AG10803 (cell line): ENCODE measurements at regions not wholly inside any gene's neighbourhood (a gene's known extent, or its start where the extent isn't known, plus 50 kb on each side); places are given as distances from the start of the nearest gene placed in this dataset.

Source experiments
- DNase-seq: peaks from one replicate; pipeline ENCODE4 v3.0.0; 2010; ENCODE audit warnings: low read depth
- H3K4me3 ChIP-seq: 2 replicates; pipeline ENCODE4 v1.5.1; 2011; ENCODE audit warnings: mild to moderate bottlenecking, low read length, control low read depth
- TF ChIP-seq, protein P1 (sequence below): conservative IDR thresholded peaks from 2 replicates; pipeline ENCODE4 v1.5.1; 2011; ENCODE audit warnings: mild to moderate bottlenecking, low read length, control low read depth, inconsistent platforms

DNA sequence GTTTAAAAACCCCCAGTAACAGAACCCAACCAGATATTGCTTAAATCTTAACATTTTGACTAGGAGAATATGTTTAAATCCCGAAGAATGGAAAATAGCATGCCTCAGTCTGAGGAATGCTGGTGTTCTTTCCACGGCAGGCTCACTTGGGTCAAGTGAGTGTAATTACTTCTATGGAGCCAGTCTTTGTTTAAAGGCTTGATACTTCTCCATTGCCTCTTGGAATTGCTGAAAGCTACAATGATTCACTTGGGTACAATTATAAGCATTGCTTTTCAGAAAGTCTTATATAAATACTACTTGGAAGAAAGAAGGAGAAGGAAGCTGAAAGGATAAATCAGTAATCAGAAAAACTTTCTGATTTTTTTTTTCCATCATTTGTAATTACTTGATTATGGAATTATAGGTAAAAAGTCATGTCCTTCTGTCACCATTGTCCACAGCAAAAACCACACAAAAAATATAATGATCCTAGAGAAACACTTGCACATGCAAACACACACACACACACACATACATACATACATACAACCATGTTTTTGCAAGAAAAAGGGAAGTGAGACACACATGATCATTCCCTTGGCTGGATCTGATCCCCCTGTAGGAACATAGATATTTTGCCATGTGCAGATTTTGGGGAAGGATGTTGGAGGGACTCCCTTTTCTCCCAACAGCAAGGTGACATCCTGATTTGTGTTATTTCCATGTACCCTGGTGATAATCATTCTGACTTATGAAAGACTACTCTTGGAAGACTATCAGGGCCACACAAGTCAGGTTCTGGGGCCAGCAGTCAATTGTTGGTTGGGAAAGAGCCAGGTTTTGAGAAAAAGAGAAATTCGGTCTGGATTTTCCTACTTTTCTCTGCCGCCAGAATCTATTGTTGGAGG lies 396.0 kb upstream of the BTBD3 start:
- TF ChIP-seq, protein P1, sequence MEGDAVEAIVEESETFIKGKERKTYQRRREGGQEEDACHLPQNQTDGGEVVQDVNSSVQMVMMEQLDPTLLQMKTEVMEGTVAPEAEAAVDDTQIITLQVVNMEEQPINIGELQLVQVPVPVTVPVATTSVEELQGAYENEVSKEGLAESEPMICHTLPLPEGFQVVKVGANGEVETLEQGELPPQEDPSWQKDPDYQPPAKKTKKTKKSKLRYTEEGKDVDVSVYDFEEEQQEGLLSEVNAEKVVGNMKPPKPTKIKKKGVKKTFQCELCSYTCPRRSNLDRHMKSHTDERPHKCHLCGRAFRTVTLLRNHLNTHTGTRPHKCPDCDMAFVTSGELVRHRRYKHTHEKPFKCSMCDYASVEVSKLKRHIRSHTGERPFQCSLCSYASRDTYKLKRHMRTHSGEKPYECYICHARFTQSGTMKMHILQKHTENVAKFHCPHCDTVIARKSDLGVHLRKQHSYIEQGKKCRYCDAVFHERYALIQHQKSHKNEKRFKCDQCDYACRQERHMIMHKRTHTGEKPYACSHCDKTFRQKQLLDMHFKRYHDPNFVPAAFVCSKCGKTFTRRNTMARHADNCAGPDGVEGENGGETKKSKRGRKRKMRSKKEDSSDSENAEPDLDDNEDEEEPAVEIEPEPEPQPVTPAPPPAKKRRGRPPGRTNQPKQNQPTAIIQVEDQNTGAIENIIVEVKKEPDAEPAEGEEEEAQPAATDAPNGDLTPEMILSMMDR = no peak
- H3K4me3 ChIP-seq = no peak overlapping the region
- DNase-seq = no peak

DNA sequence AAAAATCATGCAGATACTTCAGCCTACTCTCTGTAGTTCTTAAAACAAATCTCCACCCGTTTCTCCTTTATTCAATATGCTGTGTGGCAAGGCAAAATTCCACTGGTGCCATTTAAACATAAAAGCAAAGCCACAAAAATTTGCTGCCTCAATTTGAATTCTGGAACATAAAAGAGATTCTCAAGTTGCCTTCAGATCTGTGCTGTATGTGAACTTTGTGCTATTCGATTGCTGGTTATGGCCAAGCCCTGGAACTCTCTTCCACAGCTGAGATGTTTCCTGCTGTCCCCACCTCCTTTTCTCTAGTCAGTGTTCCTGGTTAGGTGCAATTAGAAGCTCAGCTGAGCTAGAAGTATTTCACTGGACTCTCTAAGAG lies 395.3 kb upstream of the BTBD3 start:
- DNase-seq = peak; percentile 40
- H3K4me3 ChIP-seq = no peak overlapping the region
- TF ChIP-seq, protein P1 = no peak

- H3K4me3 ChIP-seq = no peak overlapping the region
- DNase-seq = no peak
- TF ChIP-seq, protein P1 = no peak
Observed at GRCh38 chr20:11529047-11529446, 388.6 kb upstream of the BTBD3 start.

DNA sequence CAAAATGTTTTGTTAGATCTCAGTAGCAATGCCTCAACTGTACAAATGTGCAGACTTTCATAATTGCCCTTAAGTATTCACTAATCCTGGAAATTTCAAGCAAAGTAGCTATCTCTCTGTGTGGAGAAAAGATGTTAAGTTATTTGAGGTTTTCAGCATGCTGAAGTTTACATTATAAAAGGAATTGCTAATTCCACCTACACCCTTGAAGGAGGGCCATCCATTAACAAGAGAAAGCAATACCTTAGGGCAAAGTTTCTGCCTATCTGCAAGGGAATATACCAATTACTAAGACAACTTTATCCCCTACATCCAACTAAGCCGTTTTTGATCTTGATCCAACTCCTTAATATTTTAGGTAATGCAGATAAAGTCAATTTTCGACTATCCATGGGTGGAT lies 380.7 kb upstream of the BTBD3 start:
- no peak for DNase-seq
- no peak overlapping the region for H3K4me3 ChIP-seq
- TF ChIP-seq, protein P1 = no peak

DNA sequence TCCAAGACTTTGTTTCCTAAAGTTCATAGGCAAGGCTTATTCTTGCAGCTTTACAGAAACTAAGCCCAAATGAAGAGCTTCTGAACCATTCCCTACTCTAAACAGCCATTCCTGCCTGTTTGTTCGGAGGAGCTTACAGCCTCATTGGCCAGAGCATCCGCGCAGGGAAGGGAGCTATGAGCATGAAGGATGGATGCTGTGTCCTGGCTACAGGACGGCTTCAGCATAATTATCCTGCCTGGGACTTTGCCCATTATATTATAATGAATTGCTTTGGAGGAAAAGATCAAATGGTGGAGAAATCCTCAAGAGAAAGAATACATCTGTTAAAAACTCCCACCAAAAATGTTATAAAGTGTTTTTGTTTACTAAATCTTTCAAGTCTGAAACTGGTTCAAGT lies 378.2 kb upstream of the BTBD3 start:
- no peak overlapping the region for H3K4me3 ChIP-seq
- TF ChIP-seq, protein P1 = no peak
- DNase-seq = no peak

- TF ChIP-seq, protein P1 = no peak
- H3K4me3 ChIP-seq = no peak overlapping the region
- DNase-seq = no peak
Observed at GRCh38 chr20:11540558-11540957, 377.1 kb upstream of the BTBD3 start.

DNA sequence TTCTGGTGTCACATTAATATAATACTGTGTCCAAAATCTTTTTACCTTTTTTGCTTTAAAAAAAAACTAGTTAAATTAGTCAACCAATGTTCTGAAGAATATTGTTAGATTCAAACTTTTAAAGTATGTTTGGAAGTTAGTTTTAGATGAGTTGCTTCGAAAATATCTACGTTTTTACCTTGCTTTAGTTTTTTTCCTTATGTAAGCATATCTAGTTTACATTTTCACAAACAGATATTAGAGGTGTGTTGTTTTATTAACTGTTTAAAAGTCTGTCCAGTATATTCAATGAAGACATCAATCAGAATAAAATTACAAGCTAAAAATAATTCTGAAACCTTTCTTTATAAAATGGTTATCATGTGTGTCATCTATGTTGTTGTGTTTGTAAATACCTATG lies 375.0 kb upstream of the BTBD3 start:
- TF ChIP-seq, protein P1 = no peak
- DNase-seq = no peak
- H3K4me3 ChIP-seq = no peak overlapping the region
